ENCODE measurements at regions not wholly inside any gene's neighbourhood (a gene's known extent, or its start where the extent isn't known, plus 50 kb on each side); places are given as distances from the start of the nearest gene placed in this dataset.
"Not testable (repeated sequence)": the region's sequence is repeated elsewhere in the genome, so short reads cannot be mapped to it uniquely, and the experiment has no call there.

DNA sequence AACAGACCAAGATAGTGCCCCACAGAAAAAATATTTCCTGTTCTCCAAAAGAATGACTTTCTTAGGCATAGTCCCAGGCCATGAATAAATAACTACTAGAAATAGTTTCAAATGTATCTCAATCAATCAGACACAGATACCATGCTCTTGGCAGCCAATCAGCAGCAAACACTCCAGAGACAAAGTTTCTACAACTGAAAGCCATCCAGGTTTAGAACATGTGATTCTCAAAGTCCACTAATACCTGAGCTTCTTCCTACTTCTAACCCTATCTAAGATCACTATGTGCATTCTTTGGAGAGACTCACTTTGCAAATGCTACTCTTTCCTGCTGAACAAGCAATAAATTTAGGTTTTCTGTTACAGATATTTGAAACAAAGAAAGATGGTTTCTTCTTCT, 425.8 kb upstream of the GRIN3A start:
- DNase-seq (ENCODE audit: extremely low read depth, low read depth) = no peak
- TF ChIP-seq, protein P1, sequence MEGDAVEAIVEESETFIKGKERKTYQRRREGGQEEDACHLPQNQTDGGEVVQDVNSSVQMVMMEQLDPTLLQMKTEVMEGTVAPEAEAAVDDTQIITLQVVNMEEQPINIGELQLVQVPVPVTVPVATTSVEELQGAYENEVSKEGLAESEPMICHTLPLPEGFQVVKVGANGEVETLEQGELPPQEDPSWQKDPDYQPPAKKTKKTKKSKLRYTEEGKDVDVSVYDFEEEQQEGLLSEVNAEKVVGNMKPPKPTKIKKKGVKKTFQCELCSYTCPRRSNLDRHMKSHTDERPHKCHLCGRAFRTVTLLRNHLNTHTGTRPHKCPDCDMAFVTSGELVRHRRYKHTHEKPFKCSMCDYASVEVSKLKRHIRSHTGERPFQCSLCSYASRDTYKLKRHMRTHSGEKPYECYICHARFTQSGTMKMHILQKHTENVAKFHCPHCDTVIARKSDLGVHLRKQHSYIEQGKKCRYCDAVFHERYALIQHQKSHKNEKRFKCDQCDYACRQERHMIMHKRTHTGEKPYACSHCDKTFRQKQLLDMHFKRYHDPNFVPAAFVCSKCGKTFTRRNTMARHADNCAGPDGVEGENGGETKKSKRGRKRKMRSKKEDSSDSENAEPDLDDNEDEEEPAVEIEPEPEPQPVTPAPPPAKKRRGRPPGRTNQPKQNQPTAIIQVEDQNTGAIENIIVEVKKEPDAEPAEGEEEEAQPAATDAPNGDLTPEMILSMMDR (IDR thresholded peaks at IDR 0.05; ENCODE audit: low read depth, low read length, missing control alignments) = no peak

DNA sequence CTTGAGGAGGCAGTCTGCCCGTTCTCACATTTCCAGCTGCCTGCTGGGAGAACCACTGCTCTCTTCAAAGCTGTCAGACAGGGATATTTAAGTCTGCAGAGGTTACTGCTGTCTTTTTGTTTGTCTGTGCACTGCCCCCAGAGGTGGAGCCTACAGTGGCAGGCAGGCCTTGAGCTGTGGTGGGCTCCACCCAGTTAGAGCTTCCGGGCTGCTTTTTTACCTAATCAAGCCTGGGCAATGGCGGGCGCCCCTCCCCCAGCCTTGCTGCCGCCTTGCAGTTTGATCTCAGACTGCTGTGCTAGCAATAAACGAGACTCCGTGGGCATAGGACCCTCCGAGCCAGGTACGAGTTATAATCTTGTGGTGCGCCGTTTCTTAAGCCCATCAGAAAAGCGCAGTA, 414.6 kb upstream of the GRIN3A start:
- not testable (repeated sequence) for H3K4me3 ChIP-seq (replicated peaks; ENCODE audit: low read depth, low read length)

More for the DNA sequence above, 425.8 kb upstream of the GRIN3A start:
- H3K4me3 ChIP-seq (replicated peaks; ENCODE audit: low read depth, low read length) = no peak overlapping the region

DNA sequence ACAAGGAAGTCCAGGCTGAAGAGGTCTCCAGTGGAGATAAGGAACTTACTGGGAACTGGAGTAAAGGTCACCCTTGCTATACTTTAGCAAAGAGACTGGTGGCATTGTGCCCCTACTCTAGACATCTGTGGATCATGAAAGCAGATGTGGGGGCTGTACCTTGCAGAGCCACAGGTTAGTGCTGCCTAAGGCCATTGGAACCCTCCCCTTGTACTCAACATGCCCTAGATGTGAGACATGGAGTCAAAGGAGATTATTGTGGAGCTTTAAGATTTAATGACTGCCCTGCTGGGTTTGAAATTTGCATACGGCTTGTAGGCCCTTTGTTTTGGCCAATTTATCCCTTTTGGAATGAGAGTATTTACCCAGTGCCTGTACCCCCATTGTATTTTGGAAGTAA, 397.3 kb upstream of the GRIN3A start:
- DNase-seq (ENCODE audit: extremely low read depth, low read depth) = no peak
- H3K4me3 ChIP-seq (replicated peaks; ENCODE audit: low read depth, low read length) = no peak overlapping the region
- TF ChIP-seq, protein P1 (IDR thresholded peaks at IDR 0.05; ENCODE audit: low read depth, low read length, missing control alignments) = no peak

More for the DNA sequence above, 414.6 kb upstream of the GRIN3A start:
- not testable (repeated sequence) for DNase-seq (ENCODE audit: extremely low read depth, low read depth)

DNA sequence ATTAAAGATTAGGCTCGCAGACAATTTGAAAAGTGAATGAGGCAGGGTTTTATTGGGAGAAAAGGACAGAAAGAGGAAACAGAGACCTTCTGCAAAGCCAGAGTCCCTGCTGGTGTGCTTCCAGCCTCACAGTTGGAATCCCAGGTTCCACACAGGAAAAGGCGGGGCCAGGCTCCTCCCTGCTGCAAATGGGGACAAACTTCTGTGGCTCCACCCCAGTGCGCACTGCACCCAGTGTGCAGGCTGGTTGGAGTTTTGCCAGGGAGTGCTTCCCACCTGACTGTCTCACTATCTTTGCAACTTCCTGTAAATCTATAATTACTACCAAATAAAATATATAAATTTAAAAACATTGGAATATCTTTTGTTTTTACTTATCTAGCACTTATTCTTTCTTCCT, 386.0 kb upstream of the GRIN3A start:
- no peak overlapping the region for H3K4me3 ChIP-seq (replicated peaks; ENCODE audit: low read depth, low read length)
- no peak for DNase-seq (ENCODE audit: extremely low read depth, low read depth)
- TF ChIP-seq, protein P1 (IDR thresholded peaks at IDR 0.05; ENCODE audit: low read depth, low read length, missing control alignments) = no peak

DNA sequence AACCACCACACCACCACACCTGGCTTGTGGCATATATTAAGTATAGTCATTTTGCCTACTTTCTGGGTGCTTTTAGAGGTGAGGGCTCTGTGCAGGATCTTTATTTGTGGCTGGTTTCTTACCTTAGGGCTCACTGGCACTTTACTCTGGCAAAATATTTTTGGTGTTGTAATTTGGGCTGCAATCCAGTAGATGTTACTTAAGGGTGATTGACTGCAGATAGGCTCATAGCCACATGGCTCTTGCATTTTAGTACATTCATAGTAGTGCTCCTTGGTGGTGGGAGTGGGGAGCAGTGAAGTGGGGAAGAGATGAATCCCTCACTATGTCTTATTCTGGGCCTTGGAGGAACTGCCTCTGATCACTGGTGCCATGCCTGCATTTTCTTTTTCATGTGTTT, 376.1 kb upstream of the GRIN3A start:
- TF ChIP-seq, protein P1 (IDR thresholded peaks at IDR 0.05; ENCODE audit: low read depth, low read length, missing control alignments) = no peak
- DNase-seq (ENCODE audit: extremely low read depth, low read depth) = no peak
- no peak overlapping the region for H3K4me3 ChIP-seq (replicated peaks; ENCODE audit: low read depth, low read length)

DNA sequence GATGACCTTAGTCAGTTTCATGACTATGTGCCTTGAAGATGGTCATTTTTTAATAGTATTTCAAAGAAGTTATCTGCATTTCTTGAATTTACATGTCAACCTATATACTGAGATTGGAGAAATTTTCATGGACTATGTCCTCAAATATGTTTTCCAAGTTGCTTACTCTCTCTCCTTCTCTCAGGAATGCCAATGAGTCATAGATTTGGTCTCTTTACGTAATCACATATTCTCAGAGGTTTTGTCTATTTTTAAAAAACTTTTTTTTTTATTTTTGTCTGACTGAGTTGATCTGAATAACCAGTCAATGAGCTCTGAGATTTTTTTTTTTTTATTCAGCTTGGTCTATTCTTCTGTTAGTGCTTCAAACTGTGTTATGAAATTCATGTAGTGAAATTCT, 374.7 kb upstream of the GRIN3A start:
- TF ChIP-seq, protein P1 (IDR thresholded peaks at IDR 0.05; ENCODE audit: low read depth, low read length, missing control alignments) = no peak
- no peak for DNase-seq (ENCODE audit: extremely low read depth, low read depth)
- no peak overlapping the region for H3K4me3 ChIP-seq (replicated peaks; ENCODE audit: low read depth, low read length)

DNA sequence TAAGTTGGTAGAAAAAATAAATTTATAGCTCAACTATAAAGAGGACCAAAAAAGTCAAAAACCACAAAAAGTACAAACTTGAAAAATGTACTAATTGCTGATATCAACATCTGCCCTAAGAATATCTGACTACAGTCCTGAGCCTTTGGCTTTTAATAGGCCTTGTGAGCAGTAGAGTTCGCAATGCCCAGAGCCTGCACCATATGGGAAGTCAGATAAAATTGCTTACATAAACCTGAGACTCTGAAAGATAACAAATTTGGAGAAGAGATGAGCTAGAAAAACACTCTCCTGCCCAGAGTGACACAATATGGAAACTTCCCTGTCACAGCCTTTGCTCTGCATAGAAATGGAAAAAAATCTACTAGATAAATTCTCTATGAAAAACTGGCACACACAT, 368.0 kb upstream of the GRIN3A start:
- DNase-seq (ENCODE audit: extremely low read depth, low read depth) = no peak
- TF ChIP-seq, protein P1 (IDR thresholded peaks at IDR 0.05; ENCODE audit: low read depth, low read length, missing control alignments) = no peak
- no peak overlapping the region for H3K4me3 ChIP-seq (replicated peaks; ENCODE audit: low read depth, low read length)

All from HFF-Myc (cell line).